OCI-M1 (cell line): ENCODE measurements at regions not wholly inside any gene's neighbourhood (a gene's known extent, or its start where the extent isn't known, plus 50 kb on each side); places are given as distances from the start of the nearest gene placed in this dataset.
A peak's percentile ranks its signal among the peaks of the same experiment; 100 is the strongest.
"Not testable (repeated sequence)": the region's sequence is repeated elsewhere in the genome, so short reads cannot be mapped to it uniquely, and the experiment has no call there.

Experiments
- DNase-seq: peaks from one replicate; lab custom pipeline; 2025; lab: John Stamatoyannopoulos, UW

DNA sequence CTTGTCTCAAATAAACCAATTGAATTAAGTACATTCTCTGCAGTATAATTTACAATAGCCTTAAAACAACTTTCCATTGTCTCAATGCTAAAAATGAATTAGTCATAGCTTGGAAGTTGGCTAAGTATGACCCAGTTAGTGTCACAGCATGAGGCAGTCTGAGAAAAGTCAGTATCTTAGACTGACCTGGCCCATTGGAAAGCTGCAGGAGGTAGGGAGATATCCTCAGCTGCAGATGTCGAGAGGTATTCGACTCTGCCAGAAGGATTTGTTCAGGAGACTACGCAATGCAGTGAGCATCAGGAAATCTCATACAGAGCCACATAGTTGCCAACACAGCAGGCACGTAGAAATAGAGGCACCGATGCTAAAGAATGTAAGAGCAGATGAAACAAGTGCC lies 350.9 kb upstream of the NRSN1 start:
- no peak for DNase-seq

DNA sequence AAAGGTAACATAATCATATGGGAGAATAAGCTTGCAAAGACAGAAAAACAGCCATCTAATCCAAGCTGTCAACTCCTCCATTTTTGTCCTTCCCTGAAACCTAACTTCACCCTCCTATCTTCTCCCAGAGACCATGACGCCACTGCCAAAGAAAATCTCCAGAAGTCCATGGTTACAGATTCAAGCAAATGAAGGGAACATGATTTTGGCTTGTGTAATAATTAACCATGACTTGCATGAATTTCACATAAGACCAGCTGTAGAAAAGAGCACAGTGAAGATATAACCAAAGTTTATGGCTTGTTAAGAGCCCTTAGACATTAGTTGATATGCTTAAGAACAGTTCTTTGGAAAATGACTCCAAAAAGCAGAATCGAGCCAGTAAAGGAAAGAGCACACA lies 342.1 kb upstream of the NRSN1 start:
- DNase-seq: peak; percentile 16

DNA sequence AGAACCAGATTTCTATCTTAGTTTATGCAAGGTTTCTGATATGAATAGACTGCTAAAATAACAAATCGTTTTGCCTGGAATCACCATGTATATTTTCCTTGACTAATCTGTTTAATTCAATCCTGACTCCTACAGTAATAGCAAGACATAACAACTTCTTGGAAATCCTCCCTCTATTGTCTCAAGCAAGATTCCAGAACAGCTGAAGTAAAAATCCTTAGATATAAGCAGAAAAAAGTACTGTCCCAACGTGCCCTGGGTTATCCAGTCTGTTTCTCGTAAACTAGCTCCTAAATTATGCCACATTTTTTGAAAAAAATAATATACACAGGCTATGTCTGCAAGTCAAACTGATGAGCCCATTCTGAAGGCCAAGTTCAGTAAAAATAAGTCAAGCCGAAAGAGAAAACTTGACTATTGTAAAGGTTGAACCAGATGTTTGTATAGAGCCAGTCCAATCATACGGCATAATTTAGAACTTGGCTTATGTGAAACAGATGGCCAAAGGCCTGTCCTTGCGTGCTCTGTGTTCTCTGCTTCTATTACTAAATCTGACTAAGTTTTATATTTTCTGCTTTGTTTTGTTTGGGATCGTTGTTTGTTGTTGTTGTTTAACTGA lies 341.6 kb upstream of the NRSN1 start:
- no peak for DNase-seq

DNA sequence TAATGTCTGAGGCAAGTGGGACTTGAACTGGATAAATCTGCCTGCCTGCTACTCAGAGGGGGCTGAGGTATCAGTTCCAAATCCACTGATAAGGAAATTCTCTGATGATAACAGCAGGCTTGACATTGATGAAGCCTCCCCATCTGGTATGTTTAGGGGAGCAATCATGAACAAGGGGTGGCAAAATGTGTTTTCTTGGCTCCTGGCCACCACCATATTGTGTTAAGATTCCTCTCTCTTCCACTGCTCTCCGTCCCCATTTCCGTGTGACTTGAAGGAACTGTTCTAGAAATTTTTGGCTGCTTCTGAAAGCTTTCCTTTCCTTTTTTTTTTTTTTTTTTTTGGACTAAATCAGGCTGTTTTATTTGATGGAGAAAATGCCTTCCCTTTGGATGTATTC lies 335.3 kb upstream of the NRSN1 start:
- no peak for DNase-seq

DNA sequence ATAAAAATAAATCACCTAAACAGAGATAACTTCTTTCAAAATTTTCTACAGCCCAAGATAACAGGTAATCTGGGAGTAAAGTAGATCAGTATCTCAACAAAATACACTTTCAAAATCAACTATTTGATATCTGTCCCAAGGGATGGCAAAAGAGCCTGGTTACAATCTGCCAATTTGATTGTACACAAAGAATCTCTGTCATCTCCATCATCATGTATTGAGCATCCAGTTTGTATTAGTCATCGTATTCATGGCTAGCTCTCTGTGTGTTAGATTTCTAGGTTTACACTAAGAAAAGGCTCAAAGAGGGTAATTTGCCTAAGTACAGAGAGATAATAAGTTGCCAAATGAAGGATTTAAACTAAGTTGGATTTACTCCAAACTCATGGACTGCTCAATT lies 329.0 kb upstream of the NRSN1 start:
- no peak for DNase-seq

DNA sequence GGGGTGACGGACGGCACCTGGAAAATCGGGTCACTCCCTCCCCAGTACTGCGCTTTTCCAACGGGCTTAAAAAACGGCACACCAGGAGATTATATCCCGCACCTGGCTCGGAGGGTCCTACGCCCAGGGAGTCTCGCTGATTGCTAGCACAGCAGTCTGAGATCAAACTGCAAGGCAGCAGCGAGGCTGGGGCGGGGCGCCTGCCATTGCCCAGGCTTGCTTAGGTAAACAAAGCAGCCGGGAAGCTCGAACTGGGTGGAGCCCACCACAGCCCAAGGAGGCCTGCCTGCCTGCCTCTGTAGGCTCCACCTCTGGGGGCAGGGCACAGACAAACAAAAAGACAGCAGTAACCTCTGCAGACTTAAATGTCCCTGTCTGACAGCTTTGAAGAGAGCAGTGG lies 321.7 kb upstream of the NRSN1 start:
- DNase-seq: not testable (repeated sequence)

DNA sequence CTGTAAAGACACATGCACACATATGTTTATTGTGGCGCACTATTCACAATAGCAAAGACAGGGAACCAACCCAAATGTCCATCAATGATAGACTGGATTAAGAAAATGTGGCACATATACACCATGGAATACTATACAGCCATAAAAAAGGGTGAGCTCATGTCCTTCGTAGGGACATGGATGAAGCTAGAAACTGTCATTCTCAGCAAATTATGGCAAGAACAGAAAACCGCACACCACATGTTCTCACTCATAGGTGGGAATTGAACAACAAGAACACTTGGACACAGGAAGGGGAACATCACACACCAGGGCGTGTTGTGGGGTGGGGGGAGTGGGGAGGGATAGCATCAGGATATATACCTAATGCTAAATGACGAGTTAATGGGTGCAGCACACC lies 304.9 kb upstream of the NRSN1 start:
- DNase-seq: not testable (repeated sequence)

DNA sequence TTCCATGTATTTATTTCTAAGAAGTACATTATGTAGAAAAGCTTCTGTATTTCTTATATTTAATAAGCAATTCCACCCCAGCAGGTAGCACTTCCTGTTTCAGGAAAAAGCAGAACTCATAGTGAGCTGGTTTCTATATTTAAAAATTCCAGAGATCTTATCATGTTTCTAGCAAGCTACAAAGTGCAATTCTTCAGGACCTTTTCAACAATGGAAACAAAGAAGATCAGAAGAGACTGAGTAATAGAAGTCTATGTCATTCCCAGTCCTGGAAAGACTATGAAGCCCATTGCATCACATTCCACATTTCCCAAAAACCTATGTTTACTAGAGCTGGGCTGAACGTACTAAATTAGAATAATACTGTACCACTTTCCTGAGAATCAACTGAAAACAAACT lies 302.6 kb upstream of the NRSN1 start:
- peak; percentile 88 for DNase-seq

DNA sequence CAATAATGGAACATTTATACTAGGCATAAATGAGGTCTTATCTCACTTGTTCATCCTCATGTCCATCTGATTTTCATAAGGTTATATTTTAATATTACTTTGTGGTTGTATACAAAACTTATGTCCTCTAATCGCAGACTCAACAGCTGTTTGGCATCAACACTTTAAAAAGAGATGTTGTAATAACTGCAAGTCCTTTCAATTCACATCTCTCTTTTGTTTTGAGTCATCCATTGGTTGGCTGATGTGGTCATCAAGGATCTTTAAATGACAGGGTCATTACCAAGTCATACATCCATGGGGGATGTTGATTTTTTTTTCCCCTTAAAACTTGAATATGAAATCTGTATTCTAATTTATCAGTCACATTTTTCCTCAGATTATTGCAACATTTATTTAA lies 299.4 kb upstream of the NRSN1 start:
- DNase-seq: peak; percentile 37

DNA sequence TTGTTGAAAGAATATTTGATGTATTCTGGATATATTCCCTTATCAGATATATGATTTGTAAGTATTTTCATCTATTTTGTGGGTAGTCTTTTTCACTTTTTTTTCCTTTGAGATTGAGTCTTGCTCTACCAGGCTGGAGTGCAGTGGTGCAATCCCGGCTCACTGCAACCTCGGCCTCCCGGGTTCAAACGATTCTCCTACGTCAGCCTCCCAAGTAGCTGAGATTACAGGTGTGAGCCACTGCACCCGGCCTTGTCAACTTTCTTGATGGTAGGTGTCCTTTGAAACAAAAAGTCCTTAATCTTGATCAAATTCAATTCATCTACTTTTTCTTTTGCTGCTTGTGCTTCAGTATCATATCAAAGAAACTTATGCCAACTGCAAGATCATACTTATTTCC lies 297.2 kb upstream of the NRSN1 start:
- no peak for DNase-seq

DNA sequence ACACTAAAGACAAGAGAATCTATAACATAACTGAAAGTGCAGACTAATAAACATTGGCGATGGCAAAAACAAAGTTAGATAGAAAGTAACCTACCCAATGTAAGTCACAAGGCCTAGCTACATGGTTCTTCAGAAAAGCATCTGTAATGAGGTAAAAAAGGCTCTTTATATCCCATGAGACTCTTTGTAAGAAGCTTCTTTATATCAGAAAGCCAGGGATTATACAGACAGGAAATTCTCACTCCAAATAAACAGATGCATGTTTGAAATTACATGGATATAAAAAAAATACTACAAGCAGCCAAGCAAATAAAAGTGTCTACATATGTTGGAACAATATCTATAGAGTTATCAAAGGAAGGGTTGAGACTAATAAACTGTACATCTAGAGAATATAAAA lies 284.9 kb upstream of the NRSN1 start:
- peak; percentile 33 for DNase-seq

DNA sequence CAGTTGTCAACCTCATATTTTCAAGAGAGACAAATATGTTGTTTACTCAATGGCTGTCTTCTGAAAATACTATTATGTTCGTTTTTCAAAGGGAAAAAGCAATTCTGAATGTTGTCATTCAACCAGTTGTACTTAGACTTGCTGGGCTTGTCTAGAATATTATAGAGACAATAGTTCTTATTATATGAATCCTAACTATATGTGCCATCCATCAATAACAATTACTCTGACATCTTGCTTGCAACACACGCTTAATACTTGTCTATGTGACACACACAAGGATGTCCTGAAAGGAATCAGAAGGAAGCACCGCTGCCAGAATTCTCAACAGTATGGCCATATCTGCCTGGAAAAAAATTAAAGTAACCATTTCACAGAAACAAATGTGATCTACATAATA lies 283.3 kb upstream of the NRSN1 start:
- no peak for DNase-seq

DNA sequence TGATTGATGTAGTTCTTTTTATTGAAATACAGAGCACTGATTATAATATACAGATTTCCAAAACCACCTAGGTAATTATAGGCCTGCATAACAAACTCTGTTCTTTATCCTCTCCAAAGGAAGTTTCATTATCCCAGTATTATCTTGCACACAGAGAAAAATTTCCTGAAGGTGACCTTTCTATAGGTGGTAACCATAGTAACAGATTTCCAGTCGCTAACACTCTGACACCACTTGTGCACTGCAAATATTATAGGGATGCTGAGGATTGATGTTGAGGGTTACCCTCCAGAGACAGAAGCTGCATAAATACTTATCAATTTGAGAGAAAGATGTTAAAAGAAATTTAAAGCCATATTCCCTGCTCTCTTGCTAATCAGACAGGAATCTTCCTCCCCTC lies 274.5 kb upstream of the NRSN1 start:
- DNase-seq: no peak

DNA sequence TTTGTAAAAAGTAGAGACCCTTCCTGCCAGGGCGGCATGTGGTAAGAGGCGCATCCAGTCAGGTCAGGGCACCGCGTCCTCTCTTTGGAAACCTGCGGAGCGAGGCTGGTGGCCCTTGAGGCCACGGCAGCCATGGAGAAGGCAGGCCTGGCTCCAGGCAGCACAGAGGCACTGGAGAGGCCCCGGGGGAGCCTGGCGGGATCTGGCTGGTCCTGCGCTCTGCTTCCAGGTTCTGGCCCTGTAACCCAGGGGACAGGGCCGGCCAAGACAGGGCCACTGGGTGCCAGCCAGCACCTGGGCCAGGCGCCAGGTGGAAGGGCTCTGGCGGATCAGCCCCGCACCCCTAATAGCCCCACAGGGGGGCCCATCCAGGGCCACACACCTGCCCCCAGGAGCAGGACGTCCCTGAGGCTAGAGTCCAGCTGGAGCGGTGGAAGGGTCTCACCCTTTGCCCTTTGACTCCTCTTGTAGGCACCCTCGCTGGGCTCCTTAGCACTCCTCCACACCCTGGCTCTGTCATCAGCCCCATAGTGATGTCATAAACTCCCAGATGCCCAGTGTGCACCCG lies 272.4 kb upstream of the NRSN1 start:
- not testable (repeated sequence) for DNase-seq

DNA sequence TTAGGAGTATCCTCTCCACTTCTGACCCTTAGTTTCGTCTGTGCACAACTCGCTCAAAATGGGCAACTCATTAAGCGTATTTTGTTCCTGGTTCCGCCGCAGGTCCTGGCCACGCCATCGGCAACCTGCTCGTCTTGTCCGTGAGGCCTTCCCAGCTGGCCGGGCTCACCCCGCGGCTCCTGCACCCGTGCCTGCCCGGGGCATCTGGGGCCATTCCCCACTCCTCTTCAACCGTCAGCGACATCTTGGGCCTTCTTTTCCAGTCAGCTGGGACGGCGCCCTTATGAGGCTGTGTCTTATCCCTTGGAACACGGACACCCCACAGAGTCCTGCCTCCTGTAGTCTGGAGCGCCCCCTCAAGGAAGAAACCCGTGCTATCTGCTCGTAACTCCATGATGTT lies 271.9 kb upstream of the NRSN1 start:
- DNase-seq: not testable (repeated sequence)

DNA sequence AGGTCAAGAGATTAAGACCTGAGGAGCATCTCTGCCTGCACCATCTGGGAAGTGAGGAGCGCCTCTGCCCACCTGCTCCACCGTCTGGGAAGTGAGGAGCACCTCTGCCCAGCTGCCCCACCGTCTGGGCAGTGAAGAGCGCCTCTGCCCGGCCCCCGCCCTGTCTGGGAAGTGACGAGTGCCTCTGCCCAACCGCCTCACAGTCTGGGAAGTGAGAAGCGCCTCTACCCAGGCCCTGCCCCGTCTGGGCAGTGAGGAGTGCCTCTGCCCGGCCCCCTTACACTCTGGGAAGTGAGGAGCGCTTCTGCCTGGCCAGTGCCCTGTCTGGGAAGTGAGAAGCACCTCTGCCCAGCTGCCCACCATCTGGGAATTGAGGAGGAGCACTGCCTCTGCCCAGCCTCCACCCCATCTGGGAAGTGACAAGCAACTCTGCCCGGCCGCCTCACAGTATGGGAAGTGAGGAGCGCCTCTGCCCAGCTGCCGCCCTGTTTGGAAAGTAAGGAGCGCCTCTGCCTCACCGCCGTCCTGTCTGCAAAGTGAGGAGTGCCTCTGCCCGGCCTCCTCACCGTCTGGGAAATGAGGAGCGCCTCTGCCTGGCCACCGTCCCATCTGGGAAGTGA lies 270.4 kb upstream of the NRSN1 start:
- DNase-seq: no peak

DNA sequence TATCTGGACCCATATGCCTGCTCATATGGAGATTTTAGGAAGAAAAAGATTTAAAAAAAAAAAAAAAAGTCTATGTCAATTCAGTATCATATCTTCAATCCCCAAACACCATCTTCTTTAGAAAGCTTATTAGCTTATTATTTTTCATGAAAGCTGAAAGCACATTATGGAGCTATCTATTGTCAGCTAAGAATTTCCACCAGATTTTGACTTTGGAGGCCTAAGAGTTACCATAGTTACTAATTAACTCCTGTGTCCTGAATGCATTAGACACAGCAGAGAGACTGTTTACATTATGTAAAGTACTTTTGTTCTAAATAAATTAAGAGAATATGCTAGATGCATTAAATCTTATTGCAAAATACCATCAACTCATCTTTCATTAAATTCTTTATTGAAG lies 255.5 kb upstream of the NRSN1 start:
- DNase-seq: no peak

DNA sequence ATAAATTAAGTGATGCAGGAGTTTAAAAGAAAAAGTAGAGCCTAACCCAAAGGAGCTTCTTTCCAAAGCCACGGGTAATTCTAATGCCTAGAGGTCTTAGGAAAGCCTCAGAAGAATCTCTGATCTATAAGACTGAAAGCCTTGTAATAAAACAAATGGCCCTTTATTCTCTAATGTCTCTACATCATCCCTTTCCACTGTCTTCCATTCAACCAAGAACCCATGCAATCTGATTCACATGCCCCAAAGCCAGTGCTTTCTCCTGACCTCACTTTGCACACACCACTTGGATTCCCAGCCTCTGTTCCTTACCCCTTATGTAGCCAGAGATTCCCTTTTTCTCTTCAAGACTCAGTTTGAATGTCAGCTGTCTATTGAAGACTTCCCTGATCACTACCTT lies 252.9 kb upstream of the NRSN1 start:
- no peak for DNase-seq

DNA sequence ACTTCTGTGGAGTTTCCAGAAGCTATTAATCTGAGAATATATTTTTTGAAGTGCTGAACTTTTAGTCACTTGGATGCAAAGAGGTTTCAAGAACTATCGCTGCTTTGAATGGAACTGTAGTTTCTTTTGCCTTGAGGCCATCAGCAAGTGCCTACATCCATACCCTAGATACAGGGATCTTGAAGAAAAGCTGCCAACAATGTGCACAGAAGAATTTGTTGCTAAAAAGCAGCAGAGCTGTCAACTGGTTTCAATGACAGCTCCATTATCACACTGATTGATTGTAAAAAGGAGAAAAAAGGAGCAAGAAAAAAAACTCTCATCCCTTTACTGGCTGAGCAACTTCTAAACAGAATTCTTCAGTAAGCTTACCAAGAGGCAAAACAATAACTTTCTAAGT lies 251.0 kb upstream of the NRSN1 start:
- DNase-seq: no peak

DNA sequence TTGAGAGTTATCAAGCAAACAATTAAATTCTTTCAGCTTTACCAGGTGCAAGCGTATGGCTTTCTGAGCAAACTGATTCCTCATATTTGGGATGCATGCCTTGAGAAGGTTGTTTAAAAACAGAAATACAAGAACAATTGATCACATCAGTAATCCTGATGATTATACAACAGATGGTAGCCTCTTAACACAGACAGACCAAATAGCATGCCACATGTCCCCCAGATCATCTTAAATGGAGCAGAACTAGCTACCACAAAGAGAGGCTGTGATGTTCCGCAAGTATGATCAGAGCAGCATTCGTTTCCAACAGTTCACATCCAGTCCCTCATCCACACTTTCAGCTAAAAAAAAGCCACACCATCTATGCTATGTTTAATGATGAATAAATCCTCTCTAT lies 246.2 kb upstream of the NRSN1 start:
- DNase-seq: no peak

DNA sequence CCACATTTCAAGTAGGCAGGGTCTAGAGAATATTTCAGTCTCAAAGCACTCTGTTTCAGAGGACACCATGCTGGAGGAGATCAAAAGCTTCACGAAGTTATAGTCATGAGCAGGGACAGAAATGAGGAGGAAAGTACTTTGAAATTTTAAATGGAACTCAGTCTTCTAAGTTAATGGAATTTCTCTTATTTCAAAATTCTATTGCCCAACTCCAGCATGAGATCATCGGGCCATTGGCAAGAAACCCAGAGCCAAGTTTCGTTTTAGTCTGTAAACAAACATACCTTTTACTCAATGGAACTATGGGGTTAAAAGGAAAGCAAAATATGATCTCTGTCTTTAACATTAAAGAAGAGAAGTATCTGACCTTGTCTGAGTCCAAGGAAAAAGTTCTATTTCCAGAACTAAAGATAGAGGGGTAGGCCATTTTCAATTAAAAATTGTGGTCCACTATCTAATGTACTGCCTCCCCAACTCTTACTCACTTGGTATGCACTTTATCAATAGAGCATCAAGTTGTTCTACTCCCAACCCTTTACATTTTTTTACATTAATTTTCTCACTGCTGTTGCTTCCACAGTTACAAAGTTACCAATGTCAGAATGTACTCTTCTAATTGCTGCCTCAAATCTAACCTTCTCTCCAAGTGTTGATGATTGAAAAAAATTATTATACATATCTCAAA lies 235.3 kb upstream of the NRSN1 start:
- DNase-seq: peak; percentile 41

DNA sequence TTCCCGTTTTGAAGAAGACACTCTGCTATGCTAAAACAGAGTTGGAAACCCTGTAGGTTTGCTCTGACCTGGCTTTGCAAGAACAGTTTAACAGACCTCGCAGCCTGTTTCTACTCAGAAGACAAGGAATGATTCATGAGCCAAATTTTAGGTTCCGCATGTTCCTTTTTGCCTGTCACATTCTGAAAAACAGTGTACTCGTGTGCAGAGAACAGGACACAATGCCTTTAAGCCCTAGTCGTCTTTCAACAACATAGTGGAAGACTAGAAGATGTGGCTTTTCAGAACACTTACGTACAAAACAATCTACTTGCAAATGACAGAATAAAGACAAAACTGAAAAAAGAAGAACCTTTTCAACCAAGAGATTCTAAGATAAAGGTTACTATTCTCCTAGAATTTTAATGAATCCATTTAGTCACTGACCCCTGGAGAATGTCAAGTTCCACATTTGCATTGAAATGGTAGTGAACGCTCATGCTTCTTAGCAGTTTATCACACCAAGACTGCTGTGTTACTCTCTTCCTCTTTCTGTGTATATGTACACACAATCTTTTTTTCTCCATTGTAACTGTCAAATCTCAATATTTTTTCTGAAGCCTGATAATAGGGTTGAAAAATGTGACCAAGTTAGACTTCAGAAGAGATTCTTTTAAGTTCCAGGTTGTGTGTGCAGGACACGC lies 220.7 kb upstream of the NRSN1 start:
- peak; percentile 80 for DNase-seq

DNA sequence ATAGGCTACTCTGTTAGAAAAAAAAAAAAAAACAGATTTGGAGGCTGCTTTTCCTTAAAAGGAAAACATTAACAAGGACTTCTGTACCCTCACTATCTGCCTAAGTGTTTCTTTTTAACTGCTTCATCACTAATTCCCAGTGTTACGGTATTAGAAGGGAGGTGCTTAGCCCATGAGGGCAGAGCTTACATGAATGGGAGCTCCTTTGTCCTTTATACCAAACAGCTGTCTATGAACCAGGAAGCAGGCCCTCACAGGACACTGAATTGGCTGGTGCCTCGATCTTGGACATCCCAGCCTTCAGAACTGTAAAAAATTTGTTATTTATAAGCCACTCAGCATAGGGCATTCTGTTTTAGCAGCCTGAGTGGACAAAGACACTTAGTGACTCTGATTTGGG lies 215.6 kb upstream of the NRSN1 start:
- DNase-seq: no peak
